ENCODE measurements at regions not wholly inside any gene's neighbourhood (a gene's known extent, or its start where the extent isn't known, plus 50 kb on each side); places are given as distances from the start of the nearest gene placed in this dataset.
"Not testable (repeated sequence)": the region's sequence is repeated elsewhere in the genome, so short reads cannot be mapped to it uniquely, and the experiment has no call there.

DNA sequence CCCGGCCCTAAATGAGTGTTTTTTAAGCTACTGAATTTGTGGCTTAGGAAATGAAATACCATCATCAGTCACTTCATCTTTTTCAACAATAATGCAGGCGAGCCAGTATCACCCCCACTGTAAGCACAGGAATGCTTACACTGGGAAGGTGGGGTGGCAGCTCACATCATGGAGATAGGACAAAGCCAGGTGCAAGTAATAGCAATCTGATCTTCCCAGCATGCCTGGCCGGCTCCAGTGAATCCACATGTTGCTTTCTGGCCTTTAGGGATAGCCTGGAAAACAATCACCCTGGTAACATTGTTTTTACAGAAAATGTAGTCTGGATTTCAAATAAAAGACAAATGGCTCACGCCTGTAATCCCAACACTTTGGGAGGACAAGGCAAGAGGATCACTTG is 140.9 kb upstream of the SOD1 start:
- Histone ChIP-seq H3K9me3 (no peaks in the 10 kb centered on the region), H3K4me3 (no peak overlapping the region), H3K36me3 (no peaks in the 10 kb centered on the region), H3K27me3 (no peaks in the 10 kb centered on the region)
- no peak for DNase-seq

DNA sequence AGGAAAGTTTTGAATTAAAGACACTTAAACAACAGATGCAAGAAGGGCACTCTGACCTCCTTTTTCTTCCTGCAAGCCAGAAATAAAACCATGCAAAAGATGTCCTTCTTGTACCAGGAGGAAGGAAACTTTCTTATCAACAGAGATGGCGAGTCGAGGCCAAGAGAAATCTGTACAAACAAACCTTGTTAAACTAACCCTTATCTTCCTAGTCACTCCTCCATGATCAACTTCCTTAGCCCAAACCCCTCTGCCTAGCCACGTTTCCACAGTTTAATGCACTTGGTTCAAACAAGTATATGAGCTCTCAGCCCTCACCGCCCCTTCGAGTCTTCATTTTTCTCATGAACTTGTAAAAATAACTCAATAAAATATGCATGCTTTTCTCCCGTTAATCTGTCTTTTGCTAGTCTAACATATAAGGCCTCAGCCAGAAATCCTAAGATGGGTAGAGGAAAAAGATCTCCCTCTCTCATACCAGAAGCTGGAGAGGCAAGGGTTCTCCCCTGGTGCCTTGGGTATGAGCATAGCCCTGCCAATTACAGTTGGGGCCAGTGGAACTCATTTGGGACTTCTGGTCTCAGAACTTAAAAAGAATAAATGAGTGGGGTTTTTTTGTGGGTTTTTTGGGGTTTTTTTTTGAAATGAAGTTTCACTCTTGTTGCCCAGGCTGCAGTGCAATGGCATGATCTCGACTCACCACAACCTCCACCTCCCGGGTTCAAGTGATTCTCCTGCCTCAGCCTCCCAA is 141.7 kb upstream of the SOD1 start:
- no peak for DNase-seq
- Histone ChIP-seq H3K27me3 (no peaks in the 10 kb centered on the region), H3K4me3 (no peak overlapping the region), H3K9me3 (no peaks in the 10 kb centered on the region), H3K36me3 (no peaks in the 10 kb centered on the region)

DNA sequence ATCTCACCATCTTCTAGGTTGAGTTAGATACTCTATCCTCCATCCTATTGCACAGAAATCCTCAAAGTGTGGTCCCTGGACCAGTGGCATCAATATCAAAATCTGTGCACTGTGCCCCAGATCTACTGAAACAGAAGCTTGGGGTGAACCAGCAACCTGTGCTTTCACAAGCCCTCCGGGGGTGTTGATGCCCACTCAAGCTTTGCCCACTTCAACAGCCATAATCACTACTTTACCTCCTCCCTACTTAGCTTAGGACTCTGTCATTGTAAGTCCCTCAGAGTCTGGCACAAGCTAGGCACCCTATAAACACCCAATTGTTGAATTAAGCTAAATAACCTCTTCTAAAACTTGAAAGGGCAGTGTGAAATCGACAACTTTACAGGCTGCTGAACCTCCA is 144.2 kb upstream of the SOD1 start:
- Histone ChIP-seq H3K36me3 (no peaks in the 10 kb centered on the region), H3K27me3 (no peaks in the 10 kb centered on the region), H3K9me3 (no peaks in the 10 kb centered on the region), H3K4me3 (no peak overlapping the region)
- no peak for DNase-seq

DNA sequence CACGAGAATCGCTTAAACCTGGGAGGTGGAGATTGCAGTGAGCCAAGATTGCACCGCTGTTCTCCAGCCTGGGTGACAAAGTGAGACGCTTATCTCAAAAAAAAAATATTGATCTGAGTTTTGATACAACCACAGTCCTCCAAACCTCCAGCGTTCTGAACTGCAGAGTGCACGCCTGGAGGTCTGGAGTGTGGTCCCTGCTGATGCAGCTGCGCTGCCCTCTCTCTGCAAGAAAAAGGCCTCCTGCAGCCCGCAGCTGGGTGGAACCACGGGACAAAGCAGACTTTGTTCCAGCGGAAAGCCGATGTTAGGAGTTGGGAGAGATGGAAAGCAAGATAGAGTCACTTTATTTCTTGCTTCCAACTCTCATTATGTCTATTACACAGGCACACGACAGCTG is 144.9 kb upstream of the SOD1 start:
- no peaks in the 10 kb centered on the region for H3K36me3 ChIP-seq
- no peak for DNase-seq
- no peaks in the 10 kb centered on the region for H3K9me3 ChIP-seq
- no peaks in the 10 kb centered on the region for H3K27me3 ChIP-seq
- no peak overlapping the region for H3K4me3 ChIP-seq

- not testable (repeated sequence) for H3K9me3 ChIP-seq, H3K36me3 ChIP-seq, H3K27me3 ChIP-seq, DNase-seq, H3K4me3 ChIP-seq
Observed at GRCh38 chr21:31513541-31513940, 146.0 kb upstream of the SOD1 start.

GRCh38 chr21:31511999-31512398 is 147.5 kb upstream of the SOD1 start:
- H3K27me3 ChIP-seq, DNase-seq, H3K4me3 ChIP-seq, H3K9me3 ChIP-seq, H3K36me3 ChIP-seq: not testable (repeated sequence)

- DNase-seq, result no peak
- Histone ChIP-seq H3K4me3 (no peak overlapping the region), H3K36me3 (no peaks in the 10 kb centered on the region), H3K27me3 (no peaks in the 10 kb centered on the region), H3K9me3 (no peaks in the 10 kb centered on the region)
Observed at GRCh38 chr21:31511258-31511657, 148.2 kb upstream of the SOD1 start.

DNA sequence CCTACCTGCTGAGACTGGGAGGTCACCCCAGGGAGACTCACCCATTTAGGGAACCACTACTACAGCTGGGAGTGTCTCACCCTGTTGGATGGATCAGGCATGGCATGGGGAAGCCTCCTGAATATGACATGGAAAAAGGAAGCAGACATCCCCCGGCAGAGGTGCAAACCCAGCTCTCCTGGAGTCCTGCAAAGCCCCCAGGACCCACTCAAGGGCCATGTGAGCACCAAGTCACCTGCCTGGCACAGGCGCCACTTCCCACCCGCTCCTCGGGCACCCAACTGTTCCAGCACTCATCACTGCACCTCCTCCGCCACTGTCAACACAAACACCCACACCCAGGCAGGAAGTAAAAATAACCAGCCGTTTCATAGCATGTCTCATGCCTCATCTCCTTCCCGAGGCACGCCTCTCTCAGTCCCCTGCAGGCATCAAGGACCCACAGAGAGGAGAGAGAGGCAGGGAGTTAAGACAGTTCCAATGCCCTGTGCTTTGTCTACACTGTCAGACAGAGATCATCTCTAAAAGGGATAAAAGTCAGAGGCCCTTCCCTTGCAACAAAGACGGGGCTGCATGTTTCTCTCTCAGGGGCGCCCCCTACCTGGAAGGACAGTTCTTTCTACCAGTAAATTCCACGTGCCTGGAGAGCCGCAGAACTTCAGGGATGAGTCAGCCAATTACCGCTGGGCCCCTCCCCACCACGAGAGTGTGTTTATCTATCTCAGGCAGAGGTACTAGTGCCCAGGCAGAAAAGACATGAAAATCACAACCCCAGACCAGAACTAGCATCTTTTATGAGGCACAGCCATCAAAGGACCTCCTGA is 150.1 kb upstream of the SOD1 start:
- Histone ChIP-seq H3K27me3 (no peaks in the 10 kb centered on the region), H3K9me3 (no peaks in the 10 kb centered on the region), H3K4me3 (no peak overlapping the region), H3K36me3 (no peaks in the 10 kb centered on the region)
- peak; percentile 73 for DNase-seq

DNA sequence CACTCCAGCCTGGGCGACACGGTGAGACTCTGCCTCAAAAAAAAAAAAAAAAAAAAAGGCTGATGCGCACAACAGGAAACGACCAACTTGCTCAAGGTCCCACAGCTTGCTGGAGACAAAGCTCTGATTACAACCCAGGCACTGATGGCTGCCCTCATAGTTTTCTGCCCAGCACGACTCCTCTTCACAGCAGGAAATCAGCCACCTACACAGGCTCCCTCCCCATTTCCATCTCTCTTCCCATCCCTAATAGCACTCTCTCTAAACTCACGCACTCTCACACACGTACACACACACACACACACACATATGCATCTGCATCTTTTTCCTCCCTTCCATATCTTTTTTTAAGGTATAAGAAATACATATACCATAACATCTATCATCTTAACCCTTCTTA is 153.5 kb upstream of the SOD1 start:
- no peak for DNase-seq
- H3K27me3 ChIP-seq, result no peaks in the 10 kb centered on the region
- no peaks in the 10 kb centered on the region for H3K9me3 ChIP-seq
- H3K36me3 ChIP-seq, result no peaks in the 10 kb centered on the region
- no peak overlapping the region for H3K4me3 ChIP-seq

- DNase-seq, result no peak
Observed at GRCh38 chr21:31503939-31504338, 155.6 kb upstream of the SOD1 start.

DNA sequence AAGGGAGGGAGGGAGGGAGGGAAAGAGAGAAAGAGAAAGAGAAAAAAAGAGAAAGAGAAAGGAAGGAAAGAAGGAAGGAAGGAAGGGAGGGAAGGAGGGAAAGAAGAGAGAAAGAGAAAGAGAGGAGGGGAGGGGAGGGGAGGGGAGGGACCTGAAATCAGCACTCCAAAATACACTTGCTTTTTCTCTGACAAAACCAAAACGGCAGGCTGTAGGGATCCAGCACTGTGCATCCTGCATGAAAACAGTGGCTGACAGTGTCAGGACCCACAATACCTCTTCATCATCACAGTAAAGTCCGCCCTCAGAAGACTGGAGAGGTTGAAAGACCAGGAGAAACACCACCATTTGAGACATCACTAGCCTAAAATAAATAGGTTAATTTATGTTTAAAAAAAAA is 156.0 kb upstream of the SOD1 start:
- Histone ChIP-seq H3K27me3 (no peaks in the 10 kb centered on the region), H3K4me3 (no peak overlapping the region), H3K9me3 (no peaks in the 10 kb centered on the region), H3K36me3 (no peaks in the 10 kb centered on the region)
- DNase-seq, result no peak

More at GRCh38 chr21:31503939-31504338, 155.6 kb upstream of the SOD1 start:
- no peaks in the 10 kb centered on the region for H3K36me3 ChIP-seq
- no peaks in the 10 kb centered on the region for H3K27me3 ChIP-seq
- no peak overlapping the region for H3K4me3 ChIP-seq
- H3K9me3 ChIP-seq, result no peaks in the 10 kb centered on the region

DNA sequence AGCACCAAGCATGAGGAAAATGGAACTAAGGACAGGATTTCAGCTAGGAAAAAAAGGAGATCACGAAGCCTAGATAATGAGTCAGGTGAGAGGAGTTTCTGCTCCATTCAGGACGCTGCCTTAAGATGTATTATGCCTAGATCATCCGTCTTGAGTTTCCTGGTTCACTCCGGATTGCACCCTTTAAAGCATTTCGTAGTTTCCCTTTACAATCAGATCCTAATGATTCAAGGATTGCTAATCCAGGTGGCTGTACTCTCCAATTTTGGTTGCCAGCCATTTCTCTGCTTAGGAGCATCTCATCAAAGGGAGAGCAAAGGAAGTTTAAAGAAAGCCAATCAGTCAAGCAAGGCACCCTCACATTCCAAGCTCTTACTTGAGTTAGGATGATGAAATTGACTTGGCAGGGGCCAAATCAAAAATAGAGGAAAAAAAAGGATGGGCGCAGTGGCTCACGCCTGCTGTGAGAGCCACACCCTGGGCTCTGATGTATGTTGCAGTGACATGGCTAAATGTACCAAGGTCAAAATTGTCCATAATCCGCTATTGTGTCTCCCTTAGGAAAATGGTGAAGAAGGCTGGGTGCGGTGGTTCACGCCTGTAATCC is 156.9 kb upstream of the SOD1 start:
- H3K9me3 ChIP-seq, result no peaks in the 10 kb centered on the region
- H3K4me3 ChIP-seq, result no peak overlapping the region
- no peaks in the 10 kb centered on the region for H3K27me3 ChIP-seq
- DNase-seq, result no peak
- H3K36me3 ChIP-seq, result no peaks in the 10 kb centered on the region

DNA sequence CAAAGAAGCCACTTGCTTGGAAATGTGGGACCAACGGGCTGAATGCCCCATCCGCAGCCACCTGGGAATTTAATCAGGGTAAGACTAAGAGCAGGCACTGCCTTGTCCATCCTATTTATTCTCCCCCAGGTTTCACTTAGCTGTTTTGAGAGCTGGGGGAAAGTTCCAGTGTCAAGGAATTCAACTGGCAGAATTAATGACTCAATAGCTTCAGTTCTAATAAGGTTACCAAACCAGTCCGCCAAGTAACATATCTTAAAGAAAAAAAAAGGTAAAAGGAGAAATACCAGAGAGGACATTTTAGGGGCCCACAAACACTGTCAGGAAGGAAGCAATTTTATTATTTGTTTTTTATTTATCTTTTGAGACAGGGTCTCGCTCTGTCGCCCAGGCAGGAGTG is 157.6 kb upstream of the SOD1 start:
- H3K9me3 ChIP-seq, result no peaks in the 10 kb centered on the region
- no peaks in the 10 kb centered on the region for H3K36me3 ChIP-seq
- H3K4me3 ChIP-seq, result no peak overlapping the region
- DNase-seq, result no peak
- H3K27me3 ChIP-seq, result no peaks in the 10 kb centered on the region

DNA sequence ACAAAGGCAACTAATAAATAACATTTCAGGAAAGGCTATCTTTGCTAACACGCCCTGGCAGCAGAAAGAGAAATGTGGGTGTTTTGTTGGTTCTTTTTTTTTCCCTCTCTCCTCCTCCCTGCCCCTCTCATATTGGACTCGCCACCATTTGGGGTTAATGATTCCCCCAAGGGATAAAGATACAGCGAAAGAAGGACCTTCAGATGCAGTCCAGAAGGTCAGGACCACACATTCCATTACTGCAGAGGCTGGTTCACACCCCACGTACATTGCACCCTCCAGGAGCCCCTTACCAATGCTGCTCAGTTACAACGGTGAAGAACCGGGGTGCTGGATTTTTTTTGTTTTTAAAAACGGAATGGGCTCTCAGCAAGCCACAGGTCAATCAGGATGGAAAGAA is 156.9 kb upstream of the TIAM1 start:
- H3K27me3 ChIP-seq, result no peaks in the 10 kb centered on the region
- H3K4me3 ChIP-seq, result no peak overlapping the region
- DNase-seq, result no peak
- no peaks in the 10 kb centered on the region for H3K9me3 ChIP-seq
- H3K36me3 ChIP-seq, result no peaks in the 10 kb centered on the region

GRCh38 chr21:31500071-31500470 is 156.0 kb upstream of the TIAM1 start:
- Histone ChIP-seq H3K27me3 (no peaks in the 10 kb centered on the region), H3K36me3 (no peaks in the 10 kb centered on the region), H3K4me3 (no peak overlapping the region), H3K9me3 (no peaks in the 10 kb centered on the region)
- no peak for DNase-seq

GRCh38 chr21:31498985-31499384 is 154.9 kb upstream of the TIAM1 start:
- no peak overlapping the region for H3K4me3 ChIP-seq
- H3K9me3 ChIP-seq, result no peaks in the 10 kb centered on the region
- no peaks in the 10 kb centered on the region for H3K36me3 ChIP-seq
- H3K27me3 ChIP-seq, result no peaks in the 10 kb centered on the region
- DNase-seq, result no peak

DNA sequence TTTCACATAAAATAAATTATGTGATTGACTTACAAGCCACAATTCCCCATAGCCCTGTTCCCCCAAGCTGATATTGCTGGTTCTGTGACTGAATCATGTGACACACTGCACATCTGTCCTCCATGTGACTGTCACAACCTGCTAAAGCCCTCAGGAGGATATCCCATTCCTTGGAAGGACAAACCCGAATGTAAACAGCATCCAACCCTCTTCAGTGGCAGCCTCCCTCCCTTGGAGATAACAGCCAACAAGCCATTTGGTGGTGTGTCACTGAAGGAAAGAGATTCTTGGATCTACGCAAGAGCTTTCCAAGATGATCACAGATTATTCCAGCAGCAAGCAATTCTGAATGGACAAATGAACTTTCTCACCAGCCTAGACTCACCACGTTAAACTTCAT is 153.9 kb upstream of the TIAM1 start:
- no peak overlapping the region for H3K4me3 ChIP-seq
- no peaks in the 10 kb centered on the region for H3K27me3 ChIP-seq
- DNase-seq, result no peak
- H3K9me3 ChIP-seq, result no peaks in the 10 kb centered on the region
- H3K36me3 ChIP-seq, result no peaks in the 10 kb centered on the region
